Endothelial cell (in vitro differentiated cells): ENCODE measurements at regions not wholly inside any gene's neighbourhood (a gene's known extent, or its start where the extent isn't known, plus 50 kb on each side); places are given as distances from the start of the nearest gene placed in this dataset.
"Not testable (repeated sequence)": the region's sequence is repeated elsewhere in the genome, so short reads cannot be mapped to it uniquely, and the experiment has no call there.

Source experiments
- DNase-seq: peaks from one replicate; pipeline ENCODE4 v3.0.0; 2021; ENCODE audit warnings: low spot score
- H3K27ac Mint-ChIP-seq: one replicate; pipeline ENCODE4 v1.8.0; 2021; ENCODE audit warnings: mixed read lengths, inconsistent platforms; ENCODE audit not compliant: unreplicated experiment
- H3K27me3 Mint-ChIP-seq: one replicate; pipeline ENCODE4 v1.8.0; 2021; ENCODE audit warnings: mild to moderate bottlenecking, moderate library complexity, mixed read lengths, inconsistent platforms; ENCODE audit not compliant: unreplicated experiment
- H3K36me3 Mint-ChIP-seq: one replicate; pipeline ENCODE4 v1.8.0; 2021; ENCODE audit warnings: mild to moderate bottlenecking, low read depth, mixed read lengths, inconsistent platforms; ENCODE audit not compliant: unreplicated experiment
- H3K4me1 Mint-ChIP-seq: one replicate; pipeline ENCODE4 v1.8.0; 2021; ENCODE audit warnings: mild to moderate bottlenecking, mixed read lengths, inconsistent platforms; ENCODE audit not compliant: unreplicated experiment
- H3K4me3 Mint-ChIP-seq: one replicate; pipeline ENCODE4 v1.8.0; 2021; ENCODE audit warnings: mild to moderate bottlenecking, mixed read lengths, inconsistent platforms; ENCODE audit not compliant: unreplicated experiment
- H3K9me3 Mint-ChIP-seq: one replicate; pipeline ENCODE4 v1.8.0; 2021; ENCODE audit warnings: mixed read lengths, inconsistent platforms; ENCODE audit not compliant: unreplicated experiment
- CTCF ChIP-seq: fragments of 200-600 bp; sonication (generic); IDR thresholded peaks from one replicate; pipeline ENCODE4 v1.5.0; 2021; ENCODE audit warnings: antibody characterized with exemption; ENCODE audit not compliant: unreplicated experiment

- DNase-seq = no peak
- Mint-ChIP-seq H3K4me1 (no peaks in the 10 kb centered on the region), H3K27ac (no peak overlapping the region), H3K4me3 (no peak overlapping the region), H3K36me3 (peaks cover 3% of the 10 kb centered on the region), H3K27me3 (peaks cover 2% of the 10 kb centered on the region), H3K9me3 (no peaks in the 10 kb centered on the region)
- no peak for TF ChIP-seq CTCF
Observed at GRCh38 chrX:18075603-18076002, 145.1 kb downstream of the BEND2 start.

GRCh38 chrX:18068045-18068444, 152.6 kb downstream of the BEND2 start:
- H3K4me1 Mint-ChIP-seq, H3K9me3 Mint-ChIP-seq, H3K27ac Mint-ChIP-seq, DNase-seq, H3K36me3 Mint-ChIP-seq, H3K27me3 Mint-ChIP-seq, H3K4me3 Mint-ChIP-seq: not testable (repeated sequence)

GRCh38 chrX:18065956-18066355, 154.7 kb downstream of the BEND2 start:
- no peak for TF ChIP-seq CTCF
- no peak for DNase-seq
- H3K36me3 Mint-ChIP-seq = no peaks in the 10 kb centered on the region
- H3K27me3 Mint-ChIP-seq = no peaks in the 10 kb centered on the region
- no peak overlapping the region for H3K4me3 Mint-ChIP-seq
- no peak overlapping the region for H3K27ac Mint-ChIP-seq
- no peaks in the 10 kb centered on the region for H3K9me3 Mint-ChIP-seq
- no peaks in the 10 kb centered on the region for H3K4me1 Mint-ChIP-seq

- Mint-ChIP-seq H3K4me3 (no peak overlapping the region), H3K27me3 (no peaks in the 10 kb centered on the region), H3K4me1 (peaks cover 7% of the 10 kb centered on the region), H3K9me3 (no peaks in the 10 kb centered on the region), H3K36me3 (peaks cover 12% of the 10 kb centered on the region), H3K27ac (no peak overlapping the region)
- TF ChIP-seq CTCF = no peak
- DNase-seq = no peak
Observed at GRCh38 chrX:18051690-18052089, 169.0 kb downstream of the BEND2 start.

GRCh38 chrX:18047491-18047890, 173.2 kb downstream of the BEND2 start:
- Mint-ChIP-seq H3K4me3 (no peak overlapping the region), H3K36me3 (peaks cover 12% of the 10 kb centered on the region), H3K4me1 (peaks cover 7% of the 10 kb centered on the region), H3K9me3 (no peaks in the 10 kb centered on the region), H3K27me3 (peaks cover 2% of the 10 kb centered on the region), H3K27ac (no peak overlapping the region)
- DNase-seq = no peak
- TF ChIP-seq CTCF = no peak

GRCh38 chrX:18045436-18045835, 175.2 kb downstream of the BEND2 start:
- Mint-ChIP-seq H3K27me3 (peaks cover 2% of the 10 kb centered on the region), H3K27ac (no peak overlapping the region), H3K36me3 (peaks cover 9% of the 10 kb centered on the region), H3K9me3 (no peaks in the 10 kb centered on the region), H3K4me1 (no peaks in the 10 kb centered on the region), H3K4me3 (no peak overlapping the region)
- TF ChIP-seq CTCF = no peak
- DNase-seq = no peak
